ENCODE measurements at regions not wholly inside any gene's neighbourhood (a gene's known extent, or its start where the extent isn't known, plus 50 kb on each side); places are given as distances from the start of the nearest gene placed in this dataset.

DNA sequence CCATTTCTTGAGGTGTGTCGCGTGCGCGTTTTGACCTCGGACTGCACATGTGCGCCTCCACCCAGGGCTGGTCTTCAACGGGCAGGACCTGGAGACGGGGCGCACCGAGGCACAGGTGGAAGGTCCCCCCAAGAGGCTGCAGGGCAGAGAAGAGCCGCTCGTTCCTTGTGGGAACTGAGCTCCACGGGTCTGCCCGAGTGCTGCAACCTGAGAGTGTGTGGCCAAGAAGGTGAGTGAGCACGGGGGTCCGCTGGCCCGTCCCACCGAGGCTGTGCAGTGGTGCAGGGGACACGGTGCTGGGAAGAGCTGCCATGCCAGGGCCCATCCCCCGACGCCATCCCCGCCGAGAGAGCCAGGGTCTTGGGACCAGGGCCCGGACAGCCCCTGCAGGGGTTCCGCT is 268.3 kb downstream of the GALR1 start:
- no peak for DNase-seq (ENCODE audit: low read depth)

DNA sequence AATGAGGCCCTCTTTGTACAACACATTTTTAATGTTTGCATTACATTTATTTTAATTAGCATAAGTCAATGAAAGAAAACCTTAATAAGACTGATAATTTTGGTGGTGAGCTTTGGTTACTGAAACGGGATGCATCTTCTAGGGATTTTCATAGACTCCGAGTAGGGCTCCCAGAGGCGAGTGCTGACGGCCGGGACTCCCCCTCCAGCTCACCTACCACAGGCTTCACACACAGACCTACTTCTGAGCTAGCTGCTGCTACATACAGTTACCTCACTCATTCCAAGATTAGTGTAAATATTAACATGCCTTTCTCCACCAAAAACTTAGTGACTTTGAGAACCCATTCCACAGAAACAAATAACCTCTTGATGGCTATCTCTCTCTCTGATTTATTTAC is 271.1 kb downstream of the GALR1 start:
- DNase-seq (ENCODE audit: low read depth), result no peak

DNA sequence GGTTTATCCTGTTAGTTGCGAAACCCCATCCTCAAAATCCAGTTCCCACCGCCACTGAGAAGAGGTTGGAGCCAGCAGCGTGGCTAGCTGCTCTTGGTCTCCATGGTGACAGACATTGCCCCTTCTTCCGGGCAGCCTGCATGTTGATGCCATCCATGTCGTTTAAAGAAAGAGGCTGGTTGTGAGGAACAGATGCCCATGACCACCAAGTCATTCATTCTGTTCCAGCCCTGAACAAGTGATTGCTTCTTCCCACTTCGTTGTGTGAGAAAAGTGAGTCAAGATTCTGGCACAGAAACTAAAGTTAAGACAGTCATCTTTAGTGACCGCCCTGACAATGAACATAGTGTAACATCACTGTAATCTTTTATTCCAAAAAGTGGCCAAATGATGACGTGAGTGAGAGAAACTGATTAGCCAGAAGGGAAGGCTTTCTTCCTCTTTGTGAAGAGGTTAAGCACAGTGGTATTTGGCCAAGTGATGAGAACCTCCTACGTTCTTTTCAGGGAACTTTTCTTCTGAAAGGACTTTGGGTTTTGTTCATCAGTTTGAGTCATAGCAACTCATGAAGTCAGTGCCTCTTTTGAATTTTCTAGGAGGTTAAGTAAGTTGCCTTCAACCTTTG is 272.5 kb downstream of the GALR1 start:
- DNase-seq (ENCODE audit: low read depth), result no peak

DNA sequence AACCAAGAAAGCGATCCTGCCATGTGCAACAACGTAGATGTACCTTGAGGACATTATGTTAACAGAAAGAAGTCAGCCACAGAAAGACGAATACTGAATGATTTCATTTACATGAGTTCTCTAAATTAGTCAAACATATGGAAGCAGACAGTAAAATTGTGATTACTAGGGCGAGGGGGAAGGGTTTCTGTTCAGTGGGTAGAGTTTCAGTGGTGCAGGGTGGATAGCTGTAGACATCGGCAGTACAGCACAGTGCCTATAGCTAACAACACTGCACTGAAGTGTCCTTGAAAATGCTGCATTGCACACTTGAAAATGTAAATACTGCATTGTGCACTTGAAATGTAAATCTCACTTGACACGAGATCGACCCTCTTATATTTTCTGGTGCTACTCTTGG is 275.3 kb downstream of the GALR1 start:
- no peak for DNase-seq (ENCODE audit: low read depth)

DNA sequence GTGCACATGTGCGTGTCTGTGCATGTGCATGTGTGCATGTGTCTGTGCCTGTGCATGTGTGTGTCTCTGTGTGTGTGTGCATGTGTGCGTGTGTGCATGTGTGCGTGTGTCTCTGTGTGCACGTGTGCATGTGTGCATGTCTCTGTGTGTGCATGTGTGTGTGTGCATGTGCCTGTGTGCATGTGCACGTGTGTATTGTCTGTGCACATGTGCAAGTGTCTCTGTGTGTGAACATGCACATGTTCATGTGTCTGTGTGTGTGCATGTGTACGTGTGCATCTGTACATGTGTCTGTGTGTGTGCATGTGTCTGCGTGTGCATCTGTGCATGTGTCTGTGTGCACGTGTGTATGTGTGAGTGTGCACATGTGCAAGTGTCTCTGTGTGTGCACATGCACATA is 277.3 kb downstream of the GALR1 start:
- DNase-seq (ENCODE audit: low read depth), result no peak

DNA sequence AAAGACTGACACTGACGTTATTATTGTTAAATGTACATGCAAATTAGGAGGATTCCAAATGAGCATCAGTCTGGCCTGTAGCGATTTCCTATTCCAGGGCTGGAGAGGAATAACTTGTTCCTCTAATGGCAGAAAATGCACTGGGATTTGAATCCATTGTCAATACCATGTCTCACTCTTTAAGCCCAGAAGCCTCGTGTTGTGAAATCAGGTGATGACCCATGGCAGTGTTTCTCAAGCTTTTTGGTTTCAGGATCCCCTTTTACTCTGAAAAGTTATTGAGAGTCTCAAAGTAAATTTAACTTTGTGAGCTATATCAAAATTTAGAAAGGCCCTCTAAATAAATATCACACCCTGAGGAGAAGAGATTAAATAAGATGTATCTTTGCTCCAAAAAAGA is 279.2 kb downstream of the GALR1 start:
- DNase-seq (ENCODE audit: low read depth), result no peak

DNA sequence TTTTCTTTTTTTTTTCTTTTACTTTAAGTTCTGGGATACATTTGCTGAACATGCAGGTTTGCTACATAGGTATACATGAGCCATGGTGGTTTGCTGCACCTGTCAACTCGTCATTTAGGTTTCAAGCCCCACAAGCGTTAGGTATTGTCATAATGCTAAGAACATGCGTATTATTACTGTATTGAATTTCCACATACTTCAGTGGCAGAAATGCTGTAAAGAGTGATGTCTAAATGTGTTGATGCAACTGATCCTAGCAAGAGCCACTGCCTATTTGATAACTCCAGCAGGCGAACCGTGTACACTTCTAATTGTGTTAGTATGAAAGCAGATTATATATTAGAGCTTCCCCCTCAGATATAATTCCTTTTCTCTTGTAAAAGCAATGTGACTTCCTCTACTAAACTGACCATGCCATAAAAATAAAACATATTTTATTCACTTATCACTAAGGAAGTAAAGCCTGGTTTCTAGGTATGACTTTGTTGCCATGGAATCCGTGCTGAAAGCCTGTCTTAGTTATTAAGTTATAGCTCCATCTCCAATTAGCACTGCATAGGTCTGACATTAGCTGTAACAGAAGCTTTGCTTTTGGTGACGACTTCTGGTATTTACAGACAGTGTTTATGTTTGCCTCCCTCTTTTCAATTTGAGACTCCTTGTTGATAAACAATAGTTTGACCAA is 280.0 kb downstream of the GALR1 start:
- DNase-seq (ENCODE audit: low read depth), result no peak

DNA sequence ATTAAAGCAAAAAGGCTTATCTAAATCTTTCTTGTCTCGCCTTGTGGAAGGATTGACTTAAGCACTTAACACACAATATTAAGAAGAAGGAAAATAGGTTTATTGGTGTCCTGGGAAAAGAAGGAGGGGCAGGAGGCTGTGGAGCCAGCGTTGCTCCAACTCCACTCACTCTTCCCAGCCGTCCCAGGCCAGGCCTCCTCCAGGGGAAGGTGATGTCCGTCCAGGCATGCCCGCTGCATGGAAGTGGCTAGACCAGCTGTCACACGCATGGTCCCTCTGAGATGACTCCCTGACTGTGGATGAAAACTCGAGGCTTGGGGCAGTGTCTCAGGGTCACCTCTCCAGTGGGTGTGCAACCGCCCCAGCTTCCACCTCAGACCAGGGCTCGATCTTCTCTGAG is 281.1 kb downstream of the GALR1 start:
- no peak for DNase-seq (ENCODE audit: low read depth)

DNA sequence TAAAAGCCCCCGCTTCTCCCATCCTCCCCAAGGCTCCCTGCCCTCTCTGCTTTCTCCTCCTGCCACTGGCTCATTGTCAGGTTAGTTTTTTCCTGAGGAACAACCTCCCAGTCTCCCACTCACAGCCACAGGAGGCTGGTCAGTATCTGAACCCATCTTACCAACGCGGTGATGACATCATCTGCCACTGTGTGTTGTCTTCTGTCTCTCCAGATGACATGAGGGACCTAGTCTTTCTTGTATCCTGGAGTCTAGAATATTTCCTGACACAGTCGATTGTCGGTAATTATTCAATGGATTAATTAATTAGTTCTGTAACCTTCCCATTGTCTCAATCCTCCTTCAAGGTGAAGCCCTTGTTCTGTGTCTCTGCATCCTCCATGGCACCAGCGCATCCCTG is 290.2 kb downstream of the GALR1 start:
- DNase-seq (ENCODE audit: low read depth), result no peak

DNA sequence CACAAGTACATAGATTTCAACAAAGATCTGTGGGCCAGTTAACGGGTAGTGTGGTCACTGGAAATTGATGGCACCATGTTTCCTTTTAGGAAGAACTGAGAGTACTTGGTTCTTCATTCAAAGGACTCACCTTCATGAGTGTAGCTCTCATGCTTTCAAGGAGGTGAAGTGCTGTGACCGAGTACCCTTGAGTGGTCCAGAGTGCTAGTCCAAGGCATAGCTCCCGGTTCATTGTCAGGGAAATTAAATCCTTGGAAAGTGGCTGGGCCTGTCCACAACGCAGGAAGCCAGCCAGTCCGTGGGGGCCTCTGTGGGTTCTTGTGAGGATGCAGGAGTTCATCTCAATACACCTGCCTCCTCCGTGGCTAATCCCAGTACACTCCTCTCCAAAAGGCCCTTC is 295.1 kb downstream of the GALR1 start:
- DNase-seq (ENCODE audit: low read depth), result no peak

DNA sequence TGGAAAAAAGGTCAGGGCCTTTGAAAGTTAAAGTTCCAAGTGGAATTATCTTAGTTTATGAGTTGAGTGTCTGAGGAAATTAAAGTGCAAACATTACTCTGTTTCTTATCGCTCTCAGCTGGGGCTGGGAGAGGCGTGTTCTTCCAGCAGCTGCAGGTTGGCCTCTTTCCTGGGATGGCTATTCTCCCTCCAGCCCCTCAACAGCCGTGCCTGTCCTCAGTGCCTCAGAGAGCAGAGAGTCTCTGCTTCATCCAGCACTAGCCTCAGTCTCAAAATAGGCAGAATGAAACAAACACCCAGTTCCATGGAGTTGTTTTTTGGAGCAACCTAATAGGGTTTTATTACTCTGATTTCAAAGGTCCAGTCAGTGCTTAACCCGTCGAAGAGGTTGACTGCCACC is 298.1 kb downstream of the GALR1 start:
- no peak for DNase-seq (ENCODE audit: low read depth)

DNA sequence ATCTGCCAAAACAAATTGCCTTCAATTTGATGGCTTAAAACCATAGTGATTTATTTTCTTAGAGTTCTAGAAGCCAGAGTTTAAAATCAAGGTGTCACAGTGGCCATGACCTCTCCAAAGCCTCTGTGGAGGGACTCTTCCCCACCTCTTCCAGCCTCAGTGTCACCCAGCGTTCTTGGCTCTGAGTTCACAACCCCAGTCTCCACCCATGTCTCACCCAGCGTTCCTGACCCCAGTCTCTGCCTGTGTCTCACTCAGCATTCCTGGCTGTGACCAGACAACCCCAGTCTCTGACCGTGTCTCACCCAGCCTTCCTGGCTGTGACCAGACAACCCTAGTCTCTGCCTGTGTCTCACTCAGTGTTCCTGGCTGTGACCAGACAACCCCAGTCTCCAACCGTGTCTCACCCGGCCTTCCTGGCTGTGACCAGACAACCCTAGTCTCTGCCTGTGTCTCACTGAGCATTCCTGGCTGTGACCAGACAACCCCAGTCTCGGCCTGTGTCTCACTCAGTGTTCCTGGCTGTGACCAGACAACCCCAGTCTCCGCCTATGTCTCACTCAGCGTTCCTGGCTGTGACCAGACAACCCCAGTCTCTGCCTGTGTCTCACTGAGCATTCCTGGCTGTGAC is 299.3 kb downstream of the GALR1 start:
- DNase-seq (ENCODE audit: low read depth), result no peak

DNA sequence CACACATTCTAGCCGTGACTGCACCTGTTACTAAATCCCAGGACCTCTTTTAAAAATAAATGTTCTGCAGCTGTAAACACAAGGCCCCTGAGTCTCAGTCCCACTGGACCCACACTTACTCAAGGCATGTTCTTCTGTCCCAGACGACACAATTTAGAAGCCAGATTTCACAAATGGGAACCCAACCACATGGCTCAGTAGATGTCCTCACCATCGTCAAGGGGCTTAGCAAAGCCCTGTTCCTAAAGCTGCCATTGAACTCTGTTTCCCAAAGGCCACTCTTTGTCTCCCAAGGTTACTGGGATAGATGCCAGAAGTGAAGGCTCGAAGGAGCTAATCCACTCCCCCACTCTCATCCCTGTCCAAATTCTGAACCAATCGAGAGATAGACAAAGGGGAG is 301.0 kb downstream of the GALR1 start:
- no peak for DNase-seq (ENCODE audit: low read depth)

DNA sequence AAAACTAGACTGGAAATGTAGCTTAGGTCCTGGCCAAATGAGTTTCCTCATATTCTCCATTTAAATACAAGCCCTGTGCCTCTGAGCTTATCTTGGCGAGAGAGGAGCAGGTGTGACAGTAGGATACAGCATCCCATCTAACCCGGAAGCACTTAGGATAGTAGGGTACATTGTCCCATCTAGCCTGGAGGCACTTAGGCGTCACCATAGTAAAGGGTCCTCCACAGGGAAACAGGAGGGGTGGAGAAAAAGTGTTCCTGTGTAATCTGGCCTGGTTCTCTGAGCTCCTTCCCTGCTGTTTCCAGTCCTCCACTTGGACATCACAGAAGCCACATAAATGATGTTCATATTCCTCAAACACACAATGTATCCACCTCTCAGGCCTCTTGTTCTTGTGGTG is 301.4 kb downstream of the GALR1 start:
- no peak for DNase-seq (ENCODE audit: low read depth)

DNA sequence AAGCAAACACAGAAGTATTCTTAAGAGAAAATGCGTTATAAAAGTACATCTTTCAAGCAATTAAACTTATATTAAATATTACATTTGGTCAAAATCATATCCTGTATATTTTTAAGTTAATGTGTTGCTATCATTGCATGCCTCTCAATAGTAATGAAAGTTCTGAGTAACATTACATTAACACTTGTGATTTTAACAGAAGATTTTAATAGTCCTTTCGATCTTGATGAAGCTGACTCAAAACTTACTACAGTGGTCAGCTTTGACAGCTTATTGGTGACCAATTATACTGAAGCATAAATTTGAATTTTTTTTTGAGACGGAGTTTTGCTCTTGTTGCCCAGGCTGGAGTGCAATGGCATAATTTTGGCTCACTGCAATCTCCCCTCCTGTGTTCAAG is 303.3 kb downstream of the GALR1 start:
- DNase-seq (ENCODE audit: low read depth), result no peak

DNA sequence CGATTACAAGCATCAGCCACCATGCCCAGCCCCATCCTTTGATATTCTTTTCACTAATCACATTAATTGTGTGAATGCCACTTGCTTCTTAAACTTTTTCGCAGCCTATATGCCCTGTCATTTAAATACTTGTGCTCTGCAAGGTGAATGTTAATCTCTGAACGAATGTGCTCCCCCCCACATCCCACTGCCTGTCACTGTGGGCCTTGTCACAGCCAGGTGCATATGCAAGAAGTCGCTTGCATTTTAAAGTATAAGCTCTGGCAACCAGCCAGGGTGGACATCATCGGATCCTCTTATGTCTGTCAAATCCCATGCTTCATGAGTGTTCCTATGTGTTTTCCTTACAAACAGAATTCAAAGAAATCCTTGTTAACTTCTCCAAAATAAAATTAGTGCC is 304.4 kb downstream of the GALR1 start:
- DNase-seq (ENCODE audit: low read depth), result no peak

DNA sequence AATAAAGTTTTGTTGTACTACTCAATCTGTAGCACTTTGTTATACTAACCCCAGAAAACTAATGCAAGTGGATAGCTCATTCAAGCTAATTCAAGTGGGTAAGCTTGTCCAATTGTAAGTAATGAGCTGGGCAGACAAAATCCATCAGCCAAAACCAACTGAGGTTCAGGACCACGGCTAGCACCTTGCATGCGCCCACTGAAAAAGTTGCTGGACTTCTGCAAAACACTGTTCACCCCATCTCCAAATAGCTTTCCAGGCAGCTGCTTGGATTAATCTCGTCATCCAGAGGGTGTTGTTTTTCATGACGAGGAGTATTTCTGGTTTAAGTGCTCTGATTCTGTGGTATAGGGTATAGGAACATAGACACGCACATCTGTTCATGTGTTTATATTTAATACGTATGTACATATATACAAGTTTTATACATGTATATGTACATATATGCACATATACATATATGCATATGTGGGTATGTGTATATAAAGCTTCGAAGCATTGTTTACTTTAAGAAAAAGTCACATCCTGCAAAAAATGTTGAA is 307.5 kb downstream of the GALR1 start:
- no peak for DNase-seq (ENCODE audit: low read depth)

DNA sequence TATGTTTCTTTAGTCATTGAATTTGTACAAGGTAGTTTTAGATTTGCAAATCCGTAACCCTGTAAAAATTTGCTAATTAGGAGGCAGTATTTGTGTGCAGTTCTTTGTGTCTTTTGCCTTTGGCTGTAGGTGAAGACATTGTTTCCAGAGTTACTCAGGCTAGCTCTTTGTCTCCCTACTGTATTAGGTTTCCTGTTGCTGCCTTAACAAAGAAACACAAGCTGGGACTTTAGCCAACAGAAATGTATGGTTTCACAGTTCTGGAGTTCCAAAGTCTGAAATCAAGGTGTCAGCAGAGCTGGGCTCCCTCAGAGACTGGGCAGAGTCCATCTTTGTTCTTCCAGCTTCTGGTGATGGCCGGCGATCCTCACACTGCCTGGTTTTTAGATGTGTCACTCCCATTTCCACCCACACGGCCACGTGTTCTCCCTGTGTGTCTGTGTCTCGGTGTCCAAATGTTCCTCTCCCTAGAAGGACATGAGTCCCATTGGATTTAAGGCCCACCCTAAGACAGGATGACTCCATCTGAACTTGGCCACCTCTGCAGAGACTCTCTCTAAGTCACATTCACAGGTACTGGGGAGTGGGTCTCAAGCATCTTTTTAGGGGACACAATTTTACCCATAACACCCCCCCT is 309.7 kb downstream of the GALR1 start:
- DNase-seq (ENCODE audit: low read depth), result no peak

DNA sequence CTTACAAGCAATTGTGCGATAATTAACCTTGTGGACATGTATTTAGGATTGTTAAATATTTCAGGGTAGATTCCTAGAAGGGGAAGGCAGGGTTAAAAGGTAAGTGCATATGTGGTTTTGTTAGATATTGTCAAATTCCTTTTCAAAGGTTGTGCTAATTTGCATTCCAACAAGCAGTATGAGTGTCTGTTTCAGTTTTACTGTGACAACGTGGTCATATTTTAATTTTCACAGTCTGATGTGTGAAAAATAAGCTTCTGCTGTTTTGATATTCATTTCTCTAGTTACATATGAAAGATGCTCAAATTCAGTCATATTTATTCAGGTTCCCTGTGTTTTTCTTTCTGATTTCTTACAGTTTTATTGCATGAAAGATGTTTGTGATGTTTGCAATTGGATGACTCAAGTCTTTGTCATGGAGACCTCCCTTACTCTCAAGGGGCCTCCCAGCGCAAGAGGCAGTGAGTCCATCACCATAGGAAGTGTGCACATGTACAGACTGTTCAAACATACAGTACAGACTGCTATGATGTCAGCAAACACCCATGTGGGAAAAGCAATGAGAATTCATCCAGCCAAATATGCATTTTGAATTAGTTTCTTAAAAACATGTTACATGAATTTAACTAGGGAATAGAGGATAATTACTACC is 310.8 kb downstream of the GALR1 start:
- DNase-seq (ENCODE audit: low read depth), result no peak

DNA sequence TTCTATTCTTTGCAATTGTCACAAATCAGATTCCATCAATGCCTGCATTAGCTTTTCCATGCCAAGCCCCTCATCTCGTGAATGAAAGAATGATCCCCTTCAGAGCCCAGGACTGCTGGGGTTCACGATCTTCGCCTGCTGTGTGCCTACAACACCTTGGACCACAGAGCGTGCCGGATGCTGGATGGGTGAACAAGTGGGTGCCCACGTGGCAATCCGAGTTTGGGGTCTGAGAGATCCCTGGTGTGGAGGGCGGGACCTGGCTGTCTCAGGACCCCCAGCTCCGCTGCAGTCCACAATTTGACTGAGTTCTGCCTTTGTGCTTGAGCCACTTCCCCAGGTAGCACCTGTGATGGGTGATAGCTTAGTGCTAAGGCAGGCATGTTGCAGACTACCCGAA is 317.0 kb downstream of the GALR1 start:
- DNase-seq (ENCODE audit: low read depth), result no peak

DNA sequence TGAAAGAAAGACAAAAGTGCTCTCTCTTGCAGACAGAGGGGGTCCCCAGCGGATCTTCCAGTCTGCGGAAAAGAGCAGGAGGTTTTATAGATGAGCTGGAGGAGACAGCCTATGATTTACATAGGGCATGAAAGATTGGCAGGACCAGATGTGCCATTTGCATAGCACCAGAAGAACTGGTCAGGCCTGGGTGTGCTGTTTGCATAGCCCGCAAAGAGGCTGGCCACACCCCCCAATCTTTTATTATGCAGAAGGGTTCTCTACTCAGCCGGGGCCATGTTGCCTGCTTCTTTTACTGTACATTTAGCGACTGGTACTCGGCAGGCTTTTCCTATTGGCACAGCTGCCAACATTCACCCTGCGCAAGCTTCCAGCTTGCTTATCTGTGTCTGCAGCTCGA is 317.6 kb downstream of the GALR1 start:
- no peak for DNase-seq (ENCODE audit: low read depth)

DNA sequence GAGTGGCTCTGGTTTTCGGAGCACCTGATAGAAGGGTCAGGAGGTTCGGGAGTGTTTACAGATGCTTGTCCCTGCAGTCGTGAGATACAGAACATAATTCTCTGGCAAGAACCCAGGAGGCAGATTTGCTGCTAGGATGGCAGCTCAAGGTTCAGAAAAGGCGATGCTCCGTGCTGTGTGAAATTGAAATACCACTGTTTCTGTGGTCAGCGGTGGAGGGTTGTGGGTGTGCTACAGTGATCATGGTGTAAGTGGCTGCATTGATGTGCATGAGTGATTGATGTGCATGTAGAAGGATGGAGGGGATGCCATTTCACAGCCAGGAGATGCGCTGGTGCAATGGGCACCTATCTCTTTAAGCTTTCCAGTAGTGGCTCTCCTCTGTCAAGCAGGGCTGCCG is 322.1 kb downstream of the GALR1 start:
- DNase-seq (ENCODE audit: low read depth), result no peak

DNA sequence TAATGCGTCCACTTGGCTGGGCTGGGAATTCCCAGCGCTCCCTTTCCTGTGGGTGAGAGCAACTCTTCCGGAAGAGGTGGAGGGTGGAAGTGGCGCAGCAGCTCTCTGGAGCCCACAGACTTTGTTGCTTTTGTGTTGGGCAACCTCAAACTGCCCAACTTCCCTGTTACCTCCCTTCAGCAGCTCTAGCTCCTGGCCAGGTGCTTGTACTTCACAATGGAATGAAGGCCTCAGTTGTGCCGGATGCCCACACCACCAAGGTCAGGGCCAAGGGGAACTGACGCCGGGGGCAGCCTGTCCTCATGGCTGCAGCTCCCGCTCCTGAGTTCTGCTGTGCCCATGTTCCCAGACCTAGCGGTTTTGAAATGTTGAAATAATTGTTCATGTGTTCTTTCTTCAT is 322.9 kb downstream of the GALR1 start:
- no peak for DNase-seq (ENCODE audit: low read depth)

All from activated gamma-delta T cell treated with anti-CD3 and anti-CD28 coated beads, Interleukin-2, amount 50 U/mL, for 16 hours (primary cell).